Muscle of leg (tissue), 3 donors: ENCODE measurements at regions not wholly inside any gene's neighbourhood (a gene's known extent, or its start where the extent isn't known, plus 50 kb on each side); places are given as distances from the start of the nearest gene placed in this dataset.

Experiments used
- DNase-seq: peaks from one replicate; pipeline ENCODE4 v3.0.0; 2013
- H3K27ac ChIP-seq: one replicate; pipeline ENCODE4 v1.5.1; 2013; ENCODE audit warnings: mild to moderate bottlenecking, low read length, control low read depth
- H3K27me3 ChIP-seq: one replicate; pipeline ENCODE4 v1.6.1; 2013; ENCODE audit warnings: low read length; ENCODE audit not compliant: control insufficient read depth, insufficient read depth
- H3K36me3 ChIP-seq: one replicate; pipeline ENCODE4 v1.6.1; 2013; ENCODE audit warnings: low read length; ENCODE audit not compliant: control insufficient read depth, insufficient read depth
- H3K4me1 ChIP-seq: one replicate; pipeline ENCODE4 v1.6.1; 2013; ENCODE audit warnings: low read length; ENCODE audit not compliant: control insufficient read depth, insufficient read depth
- H3K4me3 ChIP-seq: one replicate; pipeline ENCODE4 v1.5.1; 2013; ENCODE audit warnings: low read length, control low read depth
- H3K9me3 ChIP-seq: replicated peaks from 2 replicates; pipeline ENCODE4 v1.6.1; 2013; ENCODE audit warnings: low read depth, low read length; ENCODE audit not compliant: control insufficient read depth
- WGBS: methylation state at CpG from one replicate; pipeline ENCODE4 v1.1.5; 2013; ENCODE audit warnings: missing lambda C conversion rate; ENCODE audit not compliant: insufficient coverage; 5-methylcytosine and 5-hydroxymethylcytosine counted together

GRCh38 chr13:84297251-84297650 lies 415.0 kb upstream of the SLITRK1 start:
- no peak for DNase-seq
- no peaks in the 10 kb centered on the region for H3K36me3 ChIP-seq
- no peaks in the 10 kb centered on the region for H3K4me1 ChIP-seq
- no peaks in the 10 kb centered on the region for H3K27me3 ChIP-seq
- H3K27ac ChIP-seq, result no peak overlapping the region
- H3K4me3 ChIP-seq, result no peak overlapping the region
- H3K9me3 ChIP-seq, result no peaks in the 10 kb centered on the region

DNA sequence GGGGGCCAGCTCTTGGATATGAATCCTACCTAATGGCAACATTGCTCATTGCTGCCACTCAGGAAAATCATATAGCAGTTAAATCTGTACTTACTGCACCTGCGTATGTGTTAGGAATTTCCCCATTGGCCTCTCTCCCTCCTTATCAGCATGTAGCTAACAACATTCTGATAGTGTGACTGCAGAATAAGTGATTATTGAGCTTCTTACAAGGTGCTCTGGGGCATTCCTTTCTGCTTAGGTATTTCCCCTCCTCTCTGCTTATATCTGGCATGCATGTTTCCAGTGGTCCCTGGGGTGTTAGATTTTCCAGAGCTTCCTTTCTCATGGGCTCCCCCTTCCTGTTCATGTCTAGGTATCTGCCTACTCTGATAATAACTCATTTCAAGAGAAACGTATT lies 414.1 kb upstream of the SLITRK1 start:
- Histone ChIP-seq H3K36me3 (no peaks in the 10 kb centered on the region), H3K9me3 (no peaks in the 10 kb centered on the region), H3K4me1 (no peaks in the 10 kb centered on the region), H3K27ac (no peak overlapping the region), H3K4me3 (no peak overlapping the region), H3K27me3 (no peaks in the 10 kb centered on the region)
- no peak for DNase-seq
- WGBS, result no CpG with 5 or more reads among the region's 2 CpGs

GRCh38 chr13:84294576-84294975 lies 412.3 kb upstream of the SLITRK1 start:
- no peaks in the 10 kb centered on the region for H3K27me3 ChIP-seq
- DNase-seq, result peak; percentile 60
- no peak overlapping the region for H3K27ac ChIP-seq
- no peaks in the 10 kb centered on the region for H3K36me3 ChIP-seq
- no peaks in the 10 kb centered on the region for H3K9me3 ChIP-seq
- no peaks in the 10 kb centered on the region for H3K4me1 ChIP-seq
- H3K4me3 ChIP-seq, result no peak overlapping the region
- WGBS, result no CpG with 5 or more reads among the region's 3 CpGs

GRCh38 chr13:84290386-84290785 lies 408.1 kb upstream of the SLITRK1 start:
- H3K36me3 ChIP-seq, result no peaks in the 10 kb centered on the region
- no CpG with 5 or more reads among the region's 4 CpGs for WGBS
- DNase-seq, result peak; percentile 73

DNA sequence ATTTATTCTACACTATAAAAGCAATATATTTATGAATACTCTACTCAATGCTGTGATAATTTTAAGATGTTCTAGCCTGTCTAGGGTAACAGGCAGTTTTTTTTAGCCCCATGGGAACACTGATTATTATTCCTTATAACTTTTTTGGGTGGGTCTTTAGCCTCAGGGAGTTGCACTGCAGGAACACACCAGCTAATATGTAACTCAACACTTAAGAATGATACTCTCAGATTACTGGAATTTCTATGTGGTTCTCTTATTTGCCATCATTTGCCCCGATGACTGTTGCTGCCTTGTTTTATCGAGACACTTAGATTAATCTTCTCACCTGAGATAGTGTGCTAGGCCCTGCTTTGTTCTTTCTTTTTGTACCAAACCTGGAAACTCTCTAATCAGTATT lies 396.9 kb upstream of the SLITRK1 start:
- 80% methylated on average over 1 of the region's 2 CpGs for WGBS
- Histone ChIP-seq H3K9me3 (no peaks in the 10 kb centered on the region), H3K27ac (no peak overlapping the region), H3K27me3 (no peaks in the 10 kb centered on the region), H3K36me3 (no peaks in the 10 kb centered on the region), H3K4me3 (no peak overlapping the region), H3K4me1 (no peaks in the 10 kb centered on the region)
- no peak for DNase-seq

More at GRCh38 chr13:84290386-84290785, 408.1 kb upstream of the SLITRK1 start:
- Histone ChIP-seq H3K27ac (no peak overlapping the region), H3K9me3 (no peaks in the 10 kb centered on the region), H3K27me3 (no peaks in the 10 kb centered on the region), H3K4me1 (no peaks in the 10 kb centered on the region), H3K4me3 (no peak overlapping the region)

- no peak overlapping the region for H3K4me3 ChIP-seq
- no peaks in the 10 kb centered on the region for H3K4me1 ChIP-seq
- no CpG with 5 or more reads among the region's 6 CpGs for WGBS
- no peaks in the 10 kb centered on the region for H3K9me3 ChIP-seq
- no peaks in the 10 kb centered on the region for H3K36me3 ChIP-seq
- no peak for DNase-seq
- H3K27me3 ChIP-seq, result no peaks in the 10 kb centered on the region
- no peak overlapping the region for H3K27ac ChIP-seq
Observed at GRCh38 chr13:84272877-84273562, 390.7 kb upstream of the SLITRK1 start.

DNA sequence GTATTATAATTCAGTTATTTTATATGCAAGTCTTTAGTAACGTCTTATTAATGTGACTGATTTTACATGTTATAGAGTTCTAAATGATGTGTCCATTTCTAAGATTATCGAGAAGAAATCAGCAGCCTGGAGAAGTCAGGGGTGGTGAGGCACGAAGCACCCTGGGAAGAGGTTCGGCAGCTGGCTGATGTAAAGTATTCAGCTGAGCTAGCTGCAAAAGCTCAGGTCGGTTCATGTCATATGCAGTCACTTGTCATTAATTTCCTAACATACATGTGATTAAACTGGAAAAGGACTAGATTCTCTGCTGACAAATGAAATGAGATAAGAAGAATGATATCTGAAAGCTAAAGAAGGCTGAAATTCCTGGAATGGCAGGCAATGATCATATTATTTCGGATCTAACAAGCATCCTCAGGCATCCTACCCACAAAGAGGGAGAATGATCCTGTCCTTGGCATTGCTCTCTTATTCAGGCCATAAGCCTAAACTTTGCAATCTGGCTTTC lies 383.0 kb upstream of the SLITRK1 start:
- no peak overlapping the region for H3K4me3 ChIP-seq
- no peak for DNase-seq
- H3K9me3 ChIP-seq, result no peaks in the 10 kb centered on the region
- H3K27ac ChIP-seq, result no peak overlapping the region
- 82% methylated on average over 2 of the region's 6 CpGs for WGBS
- H3K4me1 ChIP-seq, result no peaks in the 10 kb centered on the region
- no peaks in the 10 kb centered on the region for H3K27me3 ChIP-seq
- H3K36me3 ChIP-seq, result no peaks in the 10 kb centered on the region

DNA sequence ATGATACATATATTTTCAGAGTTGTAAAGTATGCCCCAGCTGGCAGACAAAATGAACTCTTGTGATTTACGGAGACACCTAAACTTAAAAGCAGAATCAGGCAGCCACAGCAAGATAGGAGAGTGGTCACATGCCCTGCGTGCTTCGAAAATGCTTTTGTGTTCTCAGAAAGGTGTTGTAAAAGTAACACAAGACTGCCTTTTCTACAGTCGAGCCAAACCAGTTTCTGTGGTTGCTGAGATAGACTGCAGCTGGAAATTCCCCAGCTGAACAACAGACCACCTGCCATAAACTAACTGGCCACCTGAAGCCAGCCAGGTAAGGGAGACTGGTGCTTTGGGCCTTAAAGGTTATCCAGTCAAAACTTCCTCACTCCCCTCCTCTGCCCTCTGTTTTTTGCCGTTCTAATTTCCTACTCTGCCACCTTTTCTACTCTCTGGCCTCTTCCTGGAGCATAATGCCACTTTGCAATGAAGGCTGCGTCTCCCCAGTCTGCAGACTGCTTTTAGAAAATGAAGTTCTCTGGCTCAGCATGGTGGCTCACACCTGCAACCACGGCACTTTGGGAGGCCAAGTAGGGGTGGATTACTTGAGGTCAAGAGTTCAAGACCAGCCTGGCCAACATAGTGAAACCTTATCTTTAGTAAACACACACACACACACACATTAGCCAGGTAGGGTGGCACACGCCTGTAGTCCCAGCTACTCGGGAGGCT lies 381.2 kb upstream of the SLITRK1 start:
- no peak overlapping the region for H3K4me3 ChIP-seq
- H3K36me3 ChIP-seq, result no peaks in the 10 kb centered on the region
- no peaks in the 10 kb centered on the region for H3K4me1 ChIP-seq
- no peak for DNase-seq
- 55% methylated on average over 3 of the region's 9 CpGs for WGBS
- H3K9me3 ChIP-seq, result no peaks in the 10 kb centered on the region
- no peak overlapping the region for H3K27ac ChIP-seq
- no peaks in the 10 kb centered on the region for H3K27me3 ChIP-seq

DNA sequence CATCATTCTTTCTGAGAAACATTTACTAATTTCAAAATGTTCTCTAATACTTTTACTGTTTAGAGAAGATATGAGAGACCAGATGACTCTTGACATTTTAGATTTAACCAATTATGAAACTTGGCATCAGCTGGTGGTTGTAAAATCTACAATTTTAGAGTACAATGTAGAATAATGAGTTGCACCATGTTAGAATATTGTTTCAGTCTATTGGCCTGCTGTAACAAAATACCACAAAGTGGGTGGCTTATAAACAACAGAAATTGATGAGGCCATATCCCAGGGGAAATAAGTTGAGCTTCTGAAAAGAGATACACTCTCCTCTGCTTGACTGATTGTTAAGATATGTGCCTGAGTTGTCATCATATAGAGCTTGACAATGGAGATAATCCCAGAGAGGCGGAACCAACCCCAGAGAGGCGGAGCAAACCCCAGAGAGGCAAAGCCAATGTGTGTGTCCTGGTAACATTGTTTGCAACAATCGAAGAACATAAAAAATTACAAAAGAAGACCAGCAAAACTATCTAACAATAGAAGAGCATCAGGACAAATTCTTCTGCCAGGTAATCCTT lies 373.0 kb upstream of the SLITRK1 start:
- H3K27ac ChIP-seq, result no peak overlapping the region
- no peaks in the 10 kb centered on the region for H3K36me3 ChIP-seq
- WGBS, result no CpG with 5 or more reads among the region's 3 CpGs

GRCh38 chr13:84249463-84249862 lies 367.2 kb upstream of the SLITRK1 start:
- no peaks in the 10 kb centered on the region for H3K4me1 ChIP-seq
- peaks cover 5% of the 10 kb centered on the region for H3K9me3 ChIP-seq
- WGBS, result 92% methylated on average over 2 of the region's 3 CpGs
- DNase-seq, result no peak
- no peaks in the 10 kb centered on the region for H3K36me3 ChIP-seq
- H3K4me3 ChIP-seq, result no peak overlapping the region
- H3K27me3 ChIP-seq, result no peaks in the 10 kb centered on the region
- H3K27ac ChIP-seq, result no peak overlapping the region

More for the DNA sequence above, 373.0 kb upstream of the SLITRK1 start:
- DNase-seq, result no peak
- H3K9me3 ChIP-seq, result peaks cover 5% of the 10 kb centered on the region
- no peaks in the 10 kb centered on the region for H3K4me1 ChIP-seq
- no peak overlapping the region for H3K4me3 ChIP-seq
- no peaks in the 10 kb centered on the region for H3K27me3 ChIP-seq
